ENCODE measurements at regions not wholly inside any gene's neighbourhood (a gene's known extent, or its start where the extent isn't known, plus 50 kb on each side); places are given as distances from the start of the nearest gene placed in this dataset.

- Mint-ChIP-seq H3K27ac (no peak overlapping the region), H3K27me3 (no peaks in the 10 kb centered on the region), H3K4me3 (no peak overlapping the region), H3K4me1 (no peaks in the 10 kb centered on the region), H3K9me3 (ENCODE audit: insufficient read depth) (no peaks in the 10 kb centered on the region)
- H3K27me3 ChIP-seq (replicated peaks in 1 of 4; ENCODE audit: control extremely low read depth in 1 of 4, control insufficient read depth in 3 of 4, insufficient read depth in 4 of 4, low read length in 3 of 4), result no peaks in the 10 kb centered on the region
- H2AFZ ChIP-seq (ENCODE audit: insufficient read depth, low read depth, low read length, poor library complexity, severe bottlenecking), result no peak overlapping the region
- no CpG with 5 or more reads among the region's 2 CpGs for WGBS (ENCODE audit: insufficient coverage)
- DNase-seq (no peak), ATAC-seq (ENCODE audit: low read depth) (no peak)
- no peaks in the 10 kb centered on the region for H3K36me3 ChIP-seq (replicated peaks in 1 of 2; ENCODE audit: control extremely low read depth in 1 of 2, control insufficient read depth in 1 of 2, extremely low read depth in 1 of 2, insufficient read depth in 2 of 2, low read length in 1 of 2)
- H3K4me1 ChIP-seq (ENCODE audit: control insufficient read depth in 2 of 2, insufficient read depth in 2 of 2, low read length in 2 of 2), result no peaks in the 10 kb centered on the region
- no peak overlapping the region for H3K4me2 ChIP-seq (replicated peaks; ENCODE audit: low read depth, low read length, poor library complexity, severe bottlenecking)
- peaks cover 0 to 2% (median 0%) of the 10 kb centered on the region in 3 donors for H3K9me3 ChIP-seq (ENCODE audit: control extremely low read depth in 1 of 3, control insufficient read depth in 2 of 3, insufficient read depth in 1 of 3, low read length in 2 of 3)
- H3K79me2 ChIP-seq (ENCODE audit: control insufficient read depth, insufficient read depth, low read length), result no peaks in the 10 kb centered on the region
- H3K27ac ChIP-seq (ENCODE audit: low read length in 2 of 2), result no peak overlapping the region
- TF ChIP-seq CTCF (IDR thresholded peaks at IDR 0.05) (no peak), EZH2 (IDR thresholded peaks at IDR 0.05; ENCODE audit: borderline replicate concordance, insufficient read depth, low read depth, low read length, poor library complexity, severe bottlenecking) (no peak)
- no peak overlapping the region for H3K9ac ChIP-seq (ENCODE audit: low read length)
- no peak overlapping the region for H3K4me3 ChIP-seq (ENCODE audit: control extremely low read depth in 1 of 5, extremely low read depth in 1 of 5, insufficient read depth in 1 of 5, low read depth in 2 of 5, low read length in 4 of 5)
- intact Hi-C loops (cut with micrococcal nuclease), result no loop called here
- H4K20me1 ChIP-seq (ENCODE audit: control insufficient read depth, insufficient read depth, low read length, poor library complexity, severe bottlenecking), result no peaks in the 10 kb centered on the region
- POLR2A ChIA-PET, result no interaction called here
- CTCF ChIA-PET, result no interaction called here
Measured at GRCh38 chr9:85168412-85168811, 498.9 kb downstream of the NTRK2 start.

GRCh38 chr9:85167146-85167545, 497.6 kb downstream of the NTRK2 start:
- H3K27me3 Mint-ChIP-seq, result no peaks in the 10 kb centered on the region
- ATAC-seq (ENCODE audit: low read depth), result no peak
- 100% methylated on average over 1 of the region's 1 CpG for WGBS (ENCODE audit: insufficient coverage)
- Histone ChIP-seq H3K4me3 (ENCODE audit: control extremely low read depth in 1 of 5, extremely low read depth in 1 of 5, insufficient read depth in 1 of 5, low read depth in 2 of 5, low read length in 4 of 5) (no peak overlapping the region), H2AFZ (ENCODE audit: insufficient read depth, low read depth, low read length, poor library complexity, severe bottlenecking) (no peak overlapping the region), H3K9ac (ENCODE audit: low read length) (no peak overlapping the region), H3K27ac (ENCODE audit: low read length in 2 of 2) (no peak overlapping the region), H3K4me2 (replicated peaks; ENCODE audit: low read depth, low read length, poor library complexity, severe bottlenecking) (no peak overlapping the region), H3K27me3 (replicated peaks in 1 of 4; ENCODE audit: control extremely low read depth in 1 of 4, control insufficient read depth in 3 of 4, insufficient read depth in 4 of 4, low read length in 3 of 4) (no peaks in the 10 kb centered on the region), H3K4me1 (ENCODE audit: control insufficient read depth in 2 of 2, insufficient read depth in 2 of 2, low read length in 2 of 2) (no peaks in the 10 kb centered on the region), H3K79me2 (ENCODE audit: control insufficient read depth, insufficient read depth, low read length) (no peaks in the 10 kb centered on the region), H4K20me1 (ENCODE audit: control insufficient read depth, insufficient read depth, low read length, poor library complexity, severe bottlenecking) (no peaks in the 10 kb centered on the region), H3K36me3 (replicated peaks in 1 of 2; ENCODE audit: control extremely low read depth in 1 of 2, control insufficient read depth in 1 of 2, extremely low read depth in 1 of 2, insufficient read depth in 2 of 2, low read length in 1 of 2) (no peaks in the 10 kb centered on the region), H3K9me3 (ENCODE audit: control extremely low read depth in 1 of 3, control insufficient read depth in 2 of 3, insufficient read depth in 1 of 3, low read length in 2 of 3) (peaks cover 0 to 2% (median 0%) of the 10 kb centered on the region in 3 donors)
- intact Hi-C loops (cut with micrococcal nuclease), result no loop called here
- no peak for DNase-seq
- H3K4me1 Mint-ChIP-seq, result no peaks in the 10 kb centered on the region
- TF ChIP-seq CTCF (IDR thresholded peaks at IDR 0.05) (no peak), EZH2 (IDR thresholded peaks at IDR 0.05; ENCODE audit: borderline replicate concordance, insufficient read depth, low read depth, low read length, poor library complexity, severe bottlenecking) (no peak)
- H3K27ac Mint-ChIP-seq, result no peak overlapping the region
- ChIA-PET POLR2A (no interaction called here), CTCF (interaction anchor here (1.2 kb wide), 1 partner anchor 9 kb away, joined by 3 read pairs; no protein-coding TSS in a partner anchor)
- no peak overlapping the region for H3K4me3 Mint-ChIP-seq
- no peaks in the 10 kb centered on the region for H3K9me3 Mint-ChIP-seq (ENCODE audit: insufficient read depth)

All from B cell (primary cell).